HG03439 (cell line): ENCODE measurements at regions not wholly inside any gene's neighbourhood (a gene's known extent, or its start where the extent isn't known, plus 50 kb on each side); places are given as distances from the start of the nearest gene placed in this dataset.
"Not testable (repeated sequence)": the region's sequence is repeated elsewhere in the genome, so short reads cannot be mapped to it uniquely, and the experiment has no call there.

Experiments used
- ATAC-seq: cut with Tn5 transposase; IDR thresholded peaks from one replicate; pipeline ENCODE4 v1.9.1; 2021; ENCODE audit warnings: mild to moderate bottlenecking, moderate library complexity; ENCODE audit not compliant: unreplicated experiment

DNA sequence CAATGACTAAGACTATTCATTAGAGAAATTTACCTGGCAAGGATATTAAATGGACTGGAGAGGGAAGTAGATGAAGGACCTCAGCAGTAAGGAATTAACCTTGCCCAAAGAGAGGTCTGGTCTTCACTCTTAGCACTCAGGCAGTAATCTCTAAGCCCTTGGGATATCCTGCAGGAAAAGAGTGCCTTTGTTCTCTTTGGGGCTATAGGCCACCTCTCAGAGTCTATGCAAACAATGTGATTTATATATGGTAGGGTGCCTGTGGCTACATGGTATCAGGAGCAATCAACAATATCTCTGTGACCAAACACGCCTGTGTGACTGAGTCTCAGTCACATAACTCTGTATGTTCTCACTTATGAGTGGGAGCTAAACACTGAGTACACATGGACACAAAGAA is 154.7 kb upstream of the CDK1 start:
- no peak for ATAC-seq

DNA sequence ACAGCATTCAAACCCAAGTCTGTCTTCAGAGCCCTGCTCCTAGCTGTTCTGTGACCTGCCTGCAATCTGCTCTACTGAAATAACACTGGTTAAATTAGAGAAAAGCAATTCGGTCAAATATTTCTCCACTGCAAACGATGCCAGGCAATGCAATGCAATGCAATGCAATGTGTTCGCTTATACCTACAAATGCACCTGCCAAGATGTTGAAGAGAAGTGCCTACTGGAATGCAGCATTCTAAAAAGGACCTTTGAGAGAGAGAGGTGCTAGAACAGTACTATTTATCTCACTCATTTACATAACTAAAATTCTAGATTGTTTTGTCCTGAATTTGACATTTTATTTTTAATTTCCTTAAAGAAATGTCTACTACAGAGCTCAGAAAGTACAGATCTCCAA is 157.3 kb upstream of the CDK1 start:
- ATAC-seq, result no peak

DNA sequence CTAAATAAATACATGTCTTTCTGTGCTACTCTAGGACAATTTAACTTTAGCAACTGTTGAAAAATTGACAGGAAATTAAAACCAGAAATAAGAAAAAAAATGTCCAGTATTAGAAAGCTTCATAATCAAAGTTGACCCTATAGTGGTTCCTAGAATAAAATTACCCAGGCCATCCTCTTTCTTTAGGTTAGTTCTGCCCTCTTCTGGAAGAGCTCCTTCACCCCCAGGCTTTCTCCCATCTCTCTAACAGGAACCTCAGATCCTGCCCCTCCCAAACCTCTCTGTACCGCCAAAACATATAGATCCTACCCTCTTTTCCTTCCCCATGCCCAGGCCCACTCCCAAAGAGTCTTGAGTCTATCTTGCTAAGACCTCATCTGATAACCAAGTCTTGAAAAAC is 159.4 kb upstream of the CDK1 start:
- ATAC-seq, result no peak

DNA sequence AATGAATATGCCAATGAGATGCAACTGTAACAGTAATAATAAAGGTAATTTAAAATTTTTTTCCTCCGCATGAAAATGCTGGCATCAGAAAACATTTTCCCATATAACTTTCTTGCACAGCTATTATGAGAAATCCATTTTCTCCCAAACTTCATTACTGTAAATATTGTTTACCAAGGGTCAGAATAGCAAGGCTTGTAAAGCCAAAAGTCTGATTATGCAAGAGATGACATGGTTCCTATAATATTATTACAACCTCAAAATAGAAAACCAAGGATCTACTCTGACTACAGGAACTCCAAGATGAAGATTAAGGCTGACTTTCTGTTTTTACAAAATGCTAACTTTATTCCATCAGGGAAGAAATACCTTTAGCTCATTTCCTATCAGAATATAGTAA is 162.7 kb upstream of the CDK1 start:
- no peak for ATAC-seq

DNA sequence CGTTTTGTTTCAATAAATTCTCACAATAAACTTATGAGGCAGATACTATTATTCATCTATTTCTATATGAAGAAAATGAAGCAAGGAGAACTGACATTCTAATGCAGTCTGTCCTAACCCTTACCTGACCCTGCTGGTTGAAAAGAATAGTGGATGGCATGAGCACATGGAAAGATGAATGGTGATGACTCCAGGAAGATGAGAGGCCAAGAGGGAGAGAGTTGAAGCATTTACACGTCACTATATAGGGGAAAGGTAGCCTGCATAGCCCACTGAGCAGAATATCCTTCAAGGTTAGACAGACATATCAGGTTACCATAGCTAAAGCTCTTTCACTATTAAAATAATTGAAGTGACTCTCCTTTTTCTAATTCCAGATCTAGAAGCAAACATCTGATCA is 163.9 kb upstream of the CDK1 start:
- no peak for ATAC-seq

DNA sequence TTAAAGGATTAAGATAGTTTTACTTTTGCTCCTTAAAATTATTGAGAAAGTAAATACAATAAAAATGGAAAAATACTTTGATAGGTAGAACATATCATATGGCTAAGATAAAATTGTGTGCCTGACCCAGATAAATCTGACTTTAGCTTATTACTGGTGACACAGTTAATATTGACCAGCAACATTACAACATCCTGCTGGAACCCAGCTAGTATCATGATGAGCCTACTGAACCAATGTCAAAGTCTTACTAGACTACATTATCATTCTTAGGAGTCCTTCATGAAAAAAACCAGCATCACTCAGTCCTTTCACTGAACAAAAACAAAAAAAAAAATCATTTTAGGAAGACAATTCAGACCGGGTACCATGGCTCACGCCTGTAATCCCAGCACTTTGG is 164.8 kb upstream of the CDK1 start:
- ATAC-seq, result no peak

DNA sequence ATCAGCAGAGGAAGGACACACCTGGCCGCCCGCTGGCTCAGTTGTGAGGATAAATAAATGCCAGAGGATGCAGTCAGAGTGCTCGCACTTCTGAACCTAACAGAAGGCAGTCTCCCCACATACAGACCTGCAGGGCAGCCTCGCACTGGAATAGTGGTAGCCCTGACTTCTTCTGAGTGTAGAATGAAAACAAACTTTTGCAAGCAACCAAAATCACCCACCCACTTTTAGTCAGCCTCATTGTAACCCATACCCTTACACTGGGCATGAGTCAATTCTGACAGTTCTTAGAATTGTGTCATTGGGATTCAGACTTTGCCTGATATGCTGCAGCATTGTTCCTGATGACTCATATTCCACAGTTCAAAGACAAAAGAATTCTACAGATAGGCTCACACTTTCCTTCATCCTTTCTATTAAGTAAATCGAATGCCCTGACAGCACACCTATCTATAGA is 167.0 kb upstream of the CDK1 start:
- no peak for ATAC-seq

DNA sequence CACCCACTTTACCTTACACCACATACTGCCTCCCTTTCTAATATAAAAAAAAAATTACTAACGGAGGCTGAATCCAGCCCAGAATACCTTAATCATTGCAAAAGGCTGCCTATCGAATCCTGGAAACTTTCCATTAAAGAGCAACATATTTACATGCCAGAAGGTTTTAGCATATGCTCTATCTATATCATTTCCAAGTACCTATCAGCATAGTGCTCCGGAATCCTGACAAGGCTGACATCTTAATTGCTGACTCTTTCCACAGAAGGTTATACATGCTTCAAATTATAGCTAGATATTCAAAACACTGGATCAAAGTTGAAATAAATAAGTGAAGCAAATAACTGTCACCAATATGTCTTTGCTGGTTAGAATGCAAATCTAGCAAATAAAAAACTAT is 170.9 kb upstream of the CDK1 start:
- ATAC-seq, result no peak

DNA sequence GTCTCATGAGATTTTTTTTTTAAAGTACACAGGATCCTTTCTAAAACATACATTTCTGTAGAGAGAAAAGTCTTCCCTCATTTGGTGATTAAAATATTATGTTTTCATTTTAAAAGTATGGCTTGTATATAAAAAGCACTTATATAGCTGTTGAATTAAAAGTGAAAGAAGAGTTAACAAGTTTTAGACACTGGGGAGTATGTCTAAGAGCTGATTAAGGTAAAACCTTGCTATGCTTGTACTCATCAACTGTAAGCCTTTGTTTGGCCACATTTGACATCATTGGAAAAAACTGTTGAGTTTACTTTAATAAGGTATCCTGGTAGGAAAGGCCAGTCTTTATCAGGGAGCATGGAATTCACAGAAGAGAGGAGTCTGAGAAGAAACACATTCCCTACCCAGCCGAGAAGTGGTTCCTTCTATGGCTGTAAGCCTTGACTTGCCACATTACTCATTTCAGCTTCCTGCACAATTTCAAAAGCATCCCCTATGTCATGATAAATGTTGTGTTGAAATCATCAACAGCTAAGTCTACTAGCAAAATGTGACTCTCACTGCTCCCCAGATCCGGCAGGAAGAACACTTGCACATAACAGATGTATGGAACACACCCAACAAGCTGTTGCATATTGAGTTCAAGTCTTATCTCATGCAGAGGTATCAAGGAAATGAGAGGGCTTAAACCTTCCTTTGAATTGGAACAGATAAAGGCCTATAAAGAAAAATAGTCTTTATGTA is 171.8 kb upstream of the CDK1 start:
- no peak for ATAC-seq

DNA sequence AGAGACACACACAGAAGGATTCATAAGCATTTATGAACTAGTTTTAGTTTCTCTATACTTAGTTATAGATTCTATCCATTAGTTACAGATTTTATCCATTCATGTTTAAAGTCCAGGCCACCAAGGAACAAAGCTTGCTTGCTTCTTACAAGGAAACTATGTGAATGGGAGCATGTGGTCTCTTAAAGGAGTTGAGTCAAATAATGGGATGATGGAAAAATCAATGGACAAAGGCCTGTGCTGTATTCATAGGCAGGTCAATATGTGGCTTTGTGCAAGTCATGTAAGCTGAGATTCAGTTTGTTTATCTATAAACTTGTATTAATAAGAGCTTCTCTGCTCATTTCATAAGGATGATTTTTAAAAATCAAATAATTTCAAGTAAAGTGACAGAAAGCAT is 172.8 kb upstream of the CDK1 start:
- ATAC-seq, result no peak

DNA sequence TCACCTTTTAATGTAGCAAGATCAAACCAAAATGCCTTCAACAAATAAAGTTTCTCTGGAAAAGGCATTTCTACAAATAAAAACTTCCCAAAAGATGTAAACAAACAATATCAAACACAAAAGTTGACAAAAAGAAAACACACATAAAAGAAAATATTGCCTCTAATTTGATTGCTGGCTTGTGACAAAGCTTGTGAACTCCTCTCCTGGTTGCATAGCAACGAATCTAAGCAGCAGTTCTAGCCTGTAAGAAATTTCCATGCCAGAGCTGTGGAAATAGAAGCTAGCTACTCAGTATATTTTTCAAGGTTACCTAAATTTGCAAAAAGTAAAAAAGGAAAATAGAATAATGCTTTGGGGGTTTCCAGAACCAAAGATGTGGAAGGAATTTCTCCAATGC is 173.9 kb upstream of the CDK1 start:
- ATAC-seq, result no peak

DNA sequence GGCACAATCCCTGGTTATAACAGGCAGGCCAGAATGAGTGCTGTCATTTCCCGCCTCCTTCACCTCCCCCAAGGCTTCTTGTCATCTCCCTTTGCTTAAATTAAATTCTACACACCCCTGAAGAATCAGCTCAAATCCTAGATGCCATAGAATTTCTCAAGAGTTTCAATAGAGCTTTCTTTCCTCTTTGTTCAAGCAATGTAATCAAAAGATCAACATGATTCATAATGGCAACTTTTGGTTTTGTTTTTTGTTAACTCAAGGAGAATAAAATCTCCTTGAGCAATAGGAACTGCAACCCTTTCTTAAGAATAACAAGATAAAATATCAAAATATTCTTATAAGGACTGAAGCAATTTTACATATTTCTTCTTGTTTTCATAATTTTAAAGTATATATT is 180.8 kb upstream of the CDK1 start:
- no peak for ATAC-seq

DNA sequence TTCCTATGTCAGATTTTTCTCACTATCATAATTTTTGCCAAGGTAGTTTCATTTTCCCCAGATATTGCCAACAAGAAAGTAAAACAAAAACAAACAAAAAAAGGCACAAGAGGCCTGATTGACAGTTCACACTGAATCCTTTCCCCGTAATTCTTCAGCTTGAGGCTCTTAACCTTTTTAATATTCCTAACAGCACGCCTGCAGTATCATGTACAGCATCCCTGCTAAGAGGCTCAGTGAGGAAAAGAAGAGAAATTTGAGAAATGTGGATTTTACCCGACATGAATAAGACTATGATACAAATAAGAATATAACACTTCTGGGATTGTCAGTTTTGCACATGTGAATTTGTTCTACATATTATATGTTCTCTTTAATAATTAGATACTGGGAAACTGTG is 182.4 kb upstream of the CDK1 start:
- no peak for ATAC-seq

DNA sequence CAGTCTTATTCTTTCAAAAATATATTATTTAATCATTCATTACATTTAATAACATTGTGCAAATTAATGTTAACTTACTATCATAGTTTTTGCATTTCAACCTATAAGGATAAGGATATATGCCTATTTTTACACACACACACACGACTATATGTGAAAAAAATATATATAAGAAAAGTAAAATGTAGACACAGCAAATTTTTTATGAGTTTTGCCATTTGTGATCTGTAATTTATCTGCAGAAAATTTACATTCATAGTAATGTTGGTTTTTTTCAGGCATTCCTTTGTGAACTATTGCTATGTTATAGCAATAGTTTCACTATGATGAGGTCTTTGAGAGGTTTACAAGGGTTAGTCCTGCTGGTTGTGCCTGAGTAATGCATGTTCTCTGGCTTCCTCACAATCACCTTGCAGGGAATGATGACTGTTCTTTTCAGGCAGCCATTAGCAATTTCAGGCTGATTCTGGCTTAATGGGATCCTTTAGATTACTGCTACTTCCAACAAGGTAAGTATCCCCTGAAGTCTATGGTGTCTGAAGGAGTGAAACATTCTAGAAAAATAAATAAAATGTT is 183.7 kb upstream of the CDK1 start:
- no peak for ATAC-seq

DNA sequence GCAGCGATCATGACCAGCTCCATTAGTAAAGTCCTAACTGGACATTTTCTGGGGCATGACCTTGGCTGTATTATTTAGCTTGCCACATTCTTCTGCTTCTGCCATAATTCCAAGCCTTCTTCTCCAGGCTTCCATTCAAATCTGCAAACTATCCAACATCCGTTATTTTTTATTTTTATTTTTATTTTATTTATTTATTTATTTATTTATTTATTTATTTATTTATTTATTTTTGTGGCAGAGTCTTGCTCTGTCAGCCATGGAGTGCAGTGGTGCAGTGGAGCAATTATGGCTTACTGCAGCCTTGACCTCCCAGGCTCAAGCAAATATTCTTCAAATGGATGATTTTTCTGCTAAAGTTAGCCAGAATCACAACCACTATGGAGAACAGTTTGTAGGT is 187.2 kb upstream of the CDK1 start:
- no peak for ATAC-seq

DNA sequence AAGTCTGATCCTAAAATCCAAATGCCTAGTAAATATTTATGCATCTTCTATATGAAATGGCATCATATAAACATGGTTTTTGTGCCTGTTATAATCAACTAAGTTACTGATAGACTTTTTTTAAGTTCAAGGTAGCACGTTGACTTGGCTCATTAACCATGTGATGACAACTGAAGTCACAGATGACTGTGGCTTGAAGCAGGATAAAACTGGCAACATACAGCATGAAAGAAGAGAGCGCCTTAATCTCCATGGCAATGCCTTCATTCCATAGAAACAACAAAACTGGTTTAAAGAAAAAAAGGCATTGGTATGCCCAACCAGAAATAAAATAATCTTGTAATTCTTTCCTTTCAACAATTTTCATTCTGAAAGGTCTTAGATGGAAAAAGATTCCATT is 188.9 kb upstream of the CDK1 start:
- no peak for ATAC-seq

DNA sequence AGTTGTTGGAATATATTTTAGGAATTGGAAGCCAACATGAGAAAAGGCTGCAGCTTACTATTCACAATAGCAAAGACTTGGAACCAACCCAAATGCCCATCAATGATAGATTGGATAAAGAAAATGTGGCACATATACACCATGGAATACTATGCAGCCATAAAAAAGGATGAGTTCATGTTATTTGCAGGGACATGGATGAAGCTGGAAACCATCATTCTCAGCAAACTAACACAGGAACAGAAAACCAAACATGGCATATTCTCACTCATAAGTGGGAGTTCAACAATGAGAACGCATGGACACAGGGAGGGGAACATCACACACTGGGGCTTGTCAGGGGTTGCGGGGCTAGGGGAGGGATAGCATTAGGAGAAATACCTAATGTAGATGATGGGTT is 192.1 kb upstream of the ANK3 start:
- not testable (repeated sequence) for ATAC-seq

DNA sequence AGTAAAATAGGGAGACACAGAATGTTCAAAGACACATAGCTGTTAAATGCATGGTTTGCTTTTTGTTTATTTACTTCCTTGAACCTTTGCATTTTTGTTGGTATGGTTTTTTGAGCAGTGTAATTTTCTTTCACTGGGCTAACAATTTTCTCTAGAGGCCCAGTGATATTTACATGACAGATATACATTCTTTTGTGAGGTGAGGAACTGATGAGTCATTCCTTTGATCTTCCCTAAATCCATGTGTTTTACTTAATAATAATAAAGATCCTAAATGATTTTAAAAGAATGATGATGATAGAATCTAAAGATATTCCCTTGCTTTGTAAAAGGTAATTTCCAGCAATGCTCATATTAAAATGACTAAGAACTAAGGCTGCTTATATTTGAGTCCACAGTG is 188.5 kb upstream of the ANK3 start:
- ATAC-seq, result no peak

DNA sequence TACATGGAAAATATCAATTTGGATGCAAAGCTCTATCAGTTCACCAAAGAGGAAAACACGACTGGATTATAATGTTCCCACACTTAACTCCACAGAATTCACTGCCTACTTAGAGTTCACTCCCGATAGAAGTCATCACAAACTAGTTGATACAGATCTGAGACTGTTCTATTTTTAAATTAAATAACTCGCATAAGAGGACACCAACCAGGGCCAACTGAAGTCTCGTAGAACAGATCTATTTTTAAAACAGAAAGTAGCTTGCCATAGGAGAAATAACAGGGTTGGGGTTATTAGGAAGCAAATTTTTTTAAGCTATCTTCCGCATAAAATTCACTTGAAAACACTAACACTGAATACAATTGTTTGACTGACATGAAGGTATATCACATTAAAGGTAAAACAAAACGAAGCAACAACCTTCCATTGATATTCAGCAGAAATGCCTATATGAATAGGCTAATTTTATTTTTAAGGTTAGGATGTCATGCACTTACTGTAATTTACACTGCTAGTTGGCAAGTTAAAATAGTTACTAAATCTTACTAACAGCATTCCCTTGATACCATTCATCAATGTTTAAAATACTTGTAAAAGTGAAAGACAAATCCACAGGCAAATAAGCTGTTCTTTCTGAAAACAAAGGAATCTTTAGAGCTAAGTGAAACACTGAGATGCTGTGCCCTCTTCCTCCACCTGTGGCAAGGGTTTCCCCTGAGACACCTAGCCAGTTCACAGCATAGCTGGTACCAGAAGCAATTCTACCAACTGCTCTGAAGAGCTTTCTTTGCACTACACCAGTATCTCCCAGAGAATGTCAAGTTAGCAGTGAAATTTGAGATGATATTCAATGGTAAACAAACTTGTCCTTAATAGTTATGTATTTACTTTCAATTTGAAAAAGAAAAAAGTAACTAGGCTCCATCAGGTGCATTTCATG is 186.7 kb upstream of the ANK3 start:
- ATAC-seq, result no peak

DNA sequence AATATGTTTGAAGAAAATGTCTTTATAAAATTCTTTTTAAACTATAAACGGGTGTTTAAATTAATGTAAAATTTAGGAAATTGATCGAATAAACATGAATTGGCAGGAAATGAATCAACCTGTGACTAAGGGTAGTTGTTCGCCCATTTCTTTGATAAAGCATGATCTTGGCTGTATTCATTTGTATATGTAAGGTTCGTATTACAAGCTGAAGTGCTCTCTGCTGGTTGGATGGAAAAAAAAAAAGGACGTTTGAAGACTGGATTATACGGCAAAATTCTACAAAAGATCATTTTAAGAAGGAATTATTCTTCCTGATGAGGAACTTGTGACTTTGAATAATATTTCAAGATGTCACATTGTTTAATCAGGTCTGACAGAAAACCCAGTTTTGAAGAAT is 185.4 kb upstream of the ANK3 start:
- ATAC-seq, result no peak

DNA sequence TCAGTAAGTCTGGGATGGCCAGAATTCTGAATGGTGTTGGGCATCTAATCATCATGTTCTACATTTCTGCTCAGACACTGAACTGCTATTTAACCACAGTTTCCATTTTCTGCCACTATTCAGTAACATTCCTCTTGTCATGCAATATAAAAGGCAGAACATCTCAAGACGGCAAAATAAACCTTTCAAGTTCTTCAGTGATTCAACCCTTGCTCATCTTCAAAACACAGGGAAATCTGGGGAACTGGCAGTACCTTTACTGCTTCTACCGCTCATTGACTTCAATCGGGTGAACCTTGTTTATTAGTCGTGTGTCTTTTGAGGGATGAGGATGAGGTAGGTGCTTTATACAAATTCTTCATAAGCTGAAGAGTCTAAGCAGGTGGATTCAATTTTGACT is 184.7 kb upstream of the ANK3 start:
- no peak for ATAC-seq

DNA sequence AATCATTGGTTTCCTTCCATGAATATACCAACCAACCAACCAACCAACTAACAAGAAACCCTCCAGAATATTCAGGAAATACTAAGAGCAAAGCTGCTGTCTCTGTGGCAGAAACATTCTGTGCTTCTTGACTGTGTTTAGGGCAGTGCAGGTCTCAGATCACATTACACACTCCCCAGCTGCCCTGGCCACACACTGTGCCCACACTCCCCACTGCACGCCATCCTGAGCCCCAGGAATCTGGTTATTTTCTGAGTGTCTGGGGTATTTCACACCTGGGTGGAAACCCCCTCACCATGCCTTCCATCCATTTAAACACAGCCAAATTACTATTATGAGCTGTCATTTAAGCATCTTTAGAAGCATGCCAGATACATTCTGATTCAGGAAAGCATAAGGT is 183.7 kb upstream of the ANK3 start:
- ATAC-seq, result no peak
